T-helper 2 cell treated with Interferon-gamma antibody and Interleukin-4, amounts not matched to agents 100 ng/mL and 5 ng/mL, for 36 hours (primary cell): ENCODE measurements at regions not wholly inside any gene's neighbourhood (a gene's known extent, or its start where the extent isn't known, plus 50 kb on each side); places are given as distances from the start of the nearest gene placed in this dataset.

Experiments used
- intact Hi-C: fragments of 100-400 bp; cut with micrococcal nuclease; formaldehyde crosslinking; loops from one replicate; pipeline ENCODE4 v1.15.1; 2023

DNA sequence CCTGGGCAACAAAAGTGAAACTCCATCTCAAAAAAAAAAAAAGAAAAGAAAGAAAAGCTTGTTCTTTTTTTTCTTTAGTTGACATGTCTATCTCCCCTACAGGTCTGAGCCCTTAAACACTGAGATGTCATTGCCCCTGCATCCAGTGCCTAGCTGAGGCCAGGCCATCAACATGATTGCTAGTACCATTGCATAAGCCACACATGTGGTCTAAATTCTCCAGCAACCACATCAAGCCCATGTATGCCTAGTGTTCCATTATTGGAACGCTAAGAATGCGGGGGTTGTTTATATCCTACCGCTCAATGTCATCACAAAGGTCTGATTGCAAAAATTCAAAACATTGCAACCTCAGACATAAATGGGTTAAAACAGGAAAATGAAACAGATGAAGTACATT, 62.7 kb downstream of the NPTX2 start:
- intact Hi-C loops, result no loop called here

DNA sequence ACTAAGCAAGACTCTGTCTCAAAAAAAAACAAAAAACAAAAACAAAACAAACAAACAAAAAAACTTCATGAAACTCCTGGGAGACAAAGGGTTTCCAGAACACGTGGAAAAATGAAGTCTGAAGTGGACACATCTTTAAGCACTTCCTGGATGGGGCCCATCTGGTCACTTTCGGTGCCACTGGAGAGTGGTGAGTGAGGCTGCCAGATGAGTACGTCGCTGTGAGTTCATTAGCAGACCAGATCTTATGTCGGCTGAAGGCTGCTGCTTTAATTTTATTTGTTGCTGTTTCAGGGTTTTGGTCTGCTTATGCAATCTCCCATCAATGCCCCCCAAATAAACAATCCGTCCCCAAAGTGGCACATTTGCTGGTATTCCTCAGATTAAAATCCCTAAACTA, 64.4 kb downstream of the NPTX2 start:
- intact Hi-C loops, result no loop called here

DNA sequence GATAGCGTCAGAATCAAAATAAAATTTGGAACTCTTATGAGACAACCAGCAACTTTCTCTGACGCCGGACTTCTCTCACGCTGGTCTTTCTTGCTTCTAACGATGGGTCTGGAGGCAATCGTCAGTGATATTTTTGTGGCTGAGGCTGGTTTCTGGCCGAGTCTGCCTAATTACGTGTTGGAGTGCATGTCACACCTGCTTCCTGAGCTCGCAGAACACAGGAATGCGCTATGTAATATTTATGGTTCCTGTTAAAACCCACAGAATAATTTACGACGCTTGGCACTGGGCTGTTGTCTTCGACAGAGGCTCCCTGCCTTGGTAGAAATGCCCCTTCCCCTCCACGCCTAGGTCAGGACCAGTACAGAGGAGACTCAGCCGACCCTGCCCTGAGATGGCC, 64.9 kb downstream of the NPTX2 start:
- intact Hi-C loops, result no loop called here

DNA sequence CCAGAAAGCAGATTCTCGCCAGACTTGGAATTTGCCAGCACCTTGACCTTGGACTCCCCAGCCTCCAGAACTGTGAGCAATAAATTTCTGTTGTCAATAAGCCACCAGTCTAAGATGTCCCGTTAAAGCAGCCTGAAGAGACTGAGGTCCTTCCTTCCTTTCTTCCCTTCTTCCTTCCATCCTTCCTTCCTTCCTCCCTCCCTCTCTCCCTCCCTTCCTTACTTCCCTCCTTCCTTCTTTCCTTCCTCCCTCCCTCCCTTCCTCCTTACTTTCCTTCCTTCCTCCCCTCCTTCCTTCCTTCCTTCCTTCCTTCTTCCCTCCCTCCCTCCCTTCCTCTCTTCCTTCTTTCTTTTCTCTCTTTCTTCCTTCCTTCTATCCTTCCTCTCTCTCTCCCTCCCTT, 66.4 kb downstream of the NPTX2 start:
- intact Hi-C loops, result no loop called here

DNA sequence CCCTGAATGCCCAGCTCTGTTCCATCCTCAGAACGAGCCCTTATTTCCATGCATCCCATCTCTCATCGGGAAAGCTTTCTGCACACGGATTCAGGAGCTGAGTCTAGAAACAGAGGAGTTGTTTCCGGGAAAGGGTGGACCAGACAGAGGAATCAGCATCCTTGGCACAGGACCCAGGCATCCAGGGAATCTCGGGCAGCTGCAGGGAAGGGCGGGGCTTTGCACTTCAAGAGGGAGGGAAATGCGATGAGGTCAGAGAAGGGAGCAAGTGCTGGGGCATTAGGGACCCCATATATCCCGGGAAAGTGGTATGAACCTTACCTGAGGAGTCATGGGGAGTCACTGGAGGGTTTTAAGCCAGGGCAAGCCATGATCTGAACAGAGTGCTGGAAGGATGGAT, 68.5 kb downstream of the NPTX2 start:
- intact Hi-C loops, result no loop called here

DNA sequence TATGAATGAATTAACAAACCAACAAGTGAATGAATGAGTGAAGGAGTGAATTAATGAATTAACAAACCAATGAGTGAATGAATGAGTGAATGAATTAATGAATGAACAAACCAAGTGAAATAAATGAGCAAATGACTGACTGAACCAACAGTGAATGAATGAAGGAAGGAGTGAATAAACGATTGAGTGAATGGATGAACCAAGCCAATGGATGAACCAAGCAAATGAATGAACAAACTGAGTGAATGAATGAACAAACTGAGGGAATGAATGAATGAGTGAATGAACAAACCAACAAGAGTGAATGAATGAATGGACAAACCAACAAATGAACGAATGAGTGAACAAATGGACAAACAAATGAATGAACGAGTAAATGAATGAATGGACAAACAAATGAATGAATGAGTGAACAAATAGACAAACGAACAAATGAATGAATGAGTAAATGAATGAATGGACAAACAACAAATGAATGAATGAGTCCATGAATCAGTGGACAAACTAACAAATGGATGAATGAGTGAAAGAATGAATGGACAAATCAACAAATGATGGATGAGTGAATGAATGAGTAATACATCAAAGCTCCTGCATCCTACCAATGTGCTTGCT, 69.5 kb downstream of the NPTX2 start:
- intact Hi-C loops, result no loop called here

DNA sequence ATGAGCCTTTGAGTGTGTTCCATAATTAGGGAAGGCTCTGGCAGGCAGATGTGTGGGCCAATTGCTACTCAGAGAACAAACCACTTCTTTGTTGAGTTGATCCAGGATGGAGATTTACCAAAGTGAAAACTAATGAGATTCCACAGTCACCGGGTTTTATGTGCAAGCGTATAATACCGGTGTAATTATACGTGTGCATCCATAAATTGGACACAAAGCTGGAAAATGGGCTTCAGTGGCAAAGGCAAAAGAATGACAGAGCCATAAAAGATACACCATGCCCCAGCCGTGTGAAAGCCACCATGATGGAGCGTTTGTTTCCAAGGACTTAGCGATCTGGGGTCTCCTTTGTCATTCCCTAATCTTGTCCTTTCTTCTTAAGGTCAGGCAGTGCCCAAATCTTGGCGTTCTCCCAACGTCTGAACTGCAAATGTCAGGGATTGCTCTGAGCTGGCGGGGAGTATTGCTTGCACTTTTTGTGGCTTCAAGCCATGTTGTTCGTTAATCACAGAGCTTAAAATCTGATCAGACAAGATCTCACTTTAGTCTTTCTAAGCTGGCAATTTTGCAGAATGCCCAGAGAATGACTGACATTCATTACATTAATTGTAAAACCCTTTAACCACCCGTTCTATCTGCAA, 70.1 kb downstream of the NPTX2 start:
- intact Hi-C loops, result no loop called here

DNA sequence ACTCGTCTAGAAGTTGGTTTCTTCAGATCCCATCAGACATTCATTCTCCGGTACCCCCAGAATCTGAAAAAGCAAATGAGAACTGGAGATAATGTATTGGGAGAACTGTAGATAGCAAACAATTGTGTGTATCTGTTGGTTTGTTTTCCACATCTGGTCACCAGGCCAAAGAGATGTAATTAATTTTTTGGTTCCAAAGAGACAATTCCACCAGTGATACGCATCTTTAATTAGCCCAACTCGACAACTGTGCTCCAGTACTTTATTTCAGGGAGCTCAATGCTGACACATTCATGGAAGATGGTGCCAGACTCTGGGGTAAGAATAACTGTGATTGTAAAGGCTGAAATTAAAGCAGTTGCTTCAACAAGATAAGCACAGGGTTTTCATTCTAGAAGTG, 74.5 kb downstream of the NPTX2 start:
- intact Hi-C loops, result no loop called here

DNA sequence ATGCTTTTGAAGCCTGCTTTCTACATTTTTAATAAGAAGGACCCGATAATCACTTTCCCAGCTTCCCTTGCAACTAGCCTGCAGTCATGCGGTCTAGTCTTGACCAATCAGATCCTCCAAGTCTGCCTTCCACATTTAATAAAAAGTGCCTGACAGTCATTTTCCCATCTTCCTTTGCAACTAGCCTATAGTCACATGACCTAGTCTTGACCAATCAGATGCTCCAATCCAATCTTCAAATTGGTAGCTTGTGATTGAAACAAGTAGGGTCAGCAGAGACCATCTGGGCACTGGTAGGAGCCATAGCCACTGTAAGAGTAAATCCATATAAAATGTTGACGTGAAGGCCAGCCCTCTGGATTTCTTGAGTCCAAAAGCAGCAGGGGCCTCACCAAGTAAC, 80.0 kb downstream of the NPTX2 start:
- intact Hi-C loops, result no loop called here

DNA sequence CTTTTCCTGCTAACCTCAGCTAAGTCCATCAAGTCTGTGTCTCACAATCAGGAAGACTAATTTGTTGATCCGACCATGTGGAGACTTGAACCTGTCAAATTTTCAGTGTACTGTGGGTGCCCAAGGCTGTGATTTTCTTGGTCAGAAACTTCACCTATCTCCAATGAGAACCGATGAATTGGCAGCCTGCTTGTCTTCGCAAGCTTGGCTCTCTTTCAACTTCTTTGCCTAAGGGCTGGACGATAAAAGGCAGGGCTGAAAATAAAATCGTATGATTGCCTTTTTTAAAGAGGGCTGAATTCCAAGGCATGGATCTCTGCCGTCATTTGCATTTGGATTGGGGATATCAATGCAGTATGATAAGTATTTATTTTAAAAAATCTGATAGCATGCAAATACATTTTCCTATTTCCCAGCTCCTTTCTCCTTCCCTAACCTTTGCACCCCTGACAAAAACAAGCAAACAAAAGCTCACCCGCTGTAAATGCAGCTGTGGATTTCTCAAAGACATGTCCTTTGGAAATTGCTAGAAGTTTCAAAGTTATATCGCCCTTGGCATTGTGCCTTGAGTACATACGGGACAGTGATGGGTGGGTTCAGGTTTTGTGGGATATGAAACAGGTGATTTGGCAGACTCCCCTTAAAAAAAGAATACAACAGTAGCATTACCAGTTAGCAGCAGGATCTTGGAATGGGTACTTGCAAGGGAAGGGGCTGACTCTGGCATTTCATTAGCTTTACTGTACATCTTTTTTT, 80.6 kb downstream of the NPTX2 start:
- intact Hi-C loops, result no loop called here

DNA sequence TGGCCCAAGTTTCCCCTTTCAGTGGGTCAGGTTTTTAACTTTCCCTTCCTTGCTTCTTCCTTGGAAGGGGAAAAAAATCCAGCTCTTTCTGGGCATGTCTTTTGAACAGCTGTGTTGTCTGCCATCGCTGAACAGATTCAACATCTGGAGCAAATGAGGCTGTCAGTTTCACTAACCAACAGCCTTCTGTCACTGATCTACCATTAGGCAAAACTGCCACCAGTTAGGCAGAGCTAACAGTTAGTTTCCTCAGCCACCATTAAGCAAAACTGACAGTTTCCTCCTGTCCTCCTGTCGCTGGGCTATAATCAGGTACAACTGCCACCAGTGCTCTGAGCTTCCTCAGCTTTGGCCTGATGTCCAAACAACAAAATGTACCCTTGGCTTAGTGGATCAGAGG, 81.9 kb downstream of the NPTX2 start:
- intact Hi-C loops, result no loop called here

DNA sequence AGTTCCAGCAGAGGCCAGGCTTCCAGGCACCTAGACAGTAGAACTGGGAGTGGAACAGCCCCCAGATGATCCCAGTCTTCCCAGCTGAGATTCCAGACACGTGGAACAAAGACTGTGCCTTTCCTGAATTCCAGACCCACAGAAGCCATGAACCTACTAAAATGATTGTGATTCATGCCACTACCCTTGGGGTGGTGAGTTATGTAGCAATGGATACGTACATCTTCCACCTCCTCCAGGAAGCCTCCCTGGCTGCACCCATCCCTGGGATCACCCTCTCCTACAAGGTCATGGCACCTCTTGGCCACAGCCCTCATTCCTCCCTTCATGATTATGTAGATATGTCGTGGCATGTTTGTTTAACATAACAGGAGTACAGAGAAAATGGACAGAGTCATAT, 83.4 kb downstream of the NPTX2 start:
- intact Hi-C loops, result no loop called here

DNA sequence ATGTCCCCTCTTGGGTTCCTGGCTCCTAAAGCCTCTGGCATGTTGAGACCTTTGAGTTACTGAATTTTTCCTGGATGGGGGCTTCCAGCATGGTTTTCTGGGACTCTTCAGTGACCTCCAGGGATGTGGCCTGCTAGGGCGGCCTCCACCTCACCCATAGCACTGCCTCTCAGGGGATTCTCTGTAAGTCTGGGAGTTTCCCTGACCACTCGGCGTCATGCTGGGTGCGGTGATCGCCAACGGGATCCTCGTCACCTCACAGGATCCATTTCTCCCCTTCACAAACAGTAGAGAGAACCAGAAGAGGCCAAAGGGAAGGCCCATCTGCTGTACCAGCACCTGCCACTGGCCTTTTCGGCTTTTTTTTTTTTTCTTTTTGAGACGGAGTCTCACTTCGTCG, 84.3 kb downstream of the NPTX2 start:
- intact Hi-C loops, result no loop called here

DNA sequence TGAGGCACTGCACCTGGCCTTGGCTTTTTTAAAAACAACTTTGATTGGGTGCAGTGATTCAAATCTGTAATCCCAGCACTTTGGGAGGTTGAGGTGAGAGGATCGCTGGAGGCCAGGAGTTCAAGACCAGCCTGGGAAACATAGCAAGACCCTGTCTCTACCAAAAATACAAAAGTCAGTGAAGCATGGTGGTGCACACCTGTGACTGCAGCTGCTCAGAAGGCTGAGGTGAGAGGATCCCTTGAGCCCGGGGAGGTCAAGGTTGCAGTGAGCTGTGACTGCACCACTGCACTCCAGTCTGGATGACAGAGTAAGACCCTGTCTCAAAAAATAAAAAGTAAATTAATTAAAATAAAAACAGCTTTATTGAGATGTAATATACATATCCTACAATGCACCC, 84.9 kb downstream of the NPTX2 start:
- intact Hi-C loops, result no loop called here

DNA sequence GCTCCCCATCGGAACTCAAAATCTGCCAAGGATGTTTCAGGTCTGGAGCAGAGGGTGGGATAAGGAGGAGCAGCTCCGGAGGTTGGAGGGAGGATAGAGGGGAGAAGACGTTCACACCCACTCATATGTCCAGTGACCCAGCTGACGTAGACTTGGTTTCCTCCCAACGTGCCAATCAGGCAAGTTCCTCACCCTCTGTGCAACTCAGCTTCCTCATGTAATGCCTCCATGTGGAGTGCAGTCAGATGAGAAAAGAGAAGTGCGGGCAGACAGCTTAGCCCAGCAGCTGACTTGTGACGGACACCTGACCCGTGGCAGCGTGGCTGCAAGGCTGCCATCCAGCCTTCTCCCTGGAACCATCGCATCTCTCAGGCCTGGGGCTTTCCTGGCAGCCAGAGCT, 86.8 kb downstream of the NPTX2 start:
- intact Hi-C loops, result no loop called here

DNA sequence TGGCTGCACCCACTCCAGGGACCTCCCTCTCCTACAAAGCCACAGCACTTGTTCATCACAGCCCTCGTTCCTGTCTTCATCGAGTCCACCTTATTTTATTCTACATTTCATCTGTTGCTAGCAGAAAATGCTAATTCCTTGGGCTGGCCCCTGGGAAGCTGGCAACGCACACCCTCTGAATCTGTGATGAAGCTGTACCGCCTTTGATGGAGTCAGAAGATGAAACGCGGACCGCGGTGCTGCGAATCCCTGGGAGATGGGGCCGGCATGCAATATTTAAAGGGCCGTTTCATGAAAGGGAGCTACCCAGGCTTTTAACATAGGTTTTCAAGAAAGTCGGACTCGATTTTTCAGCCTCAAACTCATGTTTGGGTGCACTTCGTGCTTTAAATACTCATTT, 88.5 kb downstream of the NPTX2 start:
- intact Hi-C loops, result no loop called here

DNA sequence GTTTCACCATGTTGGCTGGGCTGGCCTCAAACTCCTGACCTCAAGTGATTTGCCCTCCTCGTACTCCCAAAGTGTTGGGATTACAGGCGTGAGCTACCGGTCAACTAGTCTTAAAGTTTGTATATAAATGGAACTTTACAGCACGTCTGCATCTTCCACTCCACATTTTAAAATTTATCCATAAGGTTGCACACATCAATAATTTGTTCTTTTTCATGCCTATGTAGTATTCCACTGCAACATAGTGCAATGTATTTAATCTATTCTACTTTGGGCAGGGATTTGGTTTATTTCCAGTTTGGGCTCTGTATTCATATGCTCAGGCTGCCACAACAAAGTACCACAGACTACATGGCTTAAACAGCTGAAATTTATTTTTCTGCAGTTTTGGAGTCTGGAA, 90.0 kb downstream of the NPTX2 start:
- intact Hi-C loops, result no loop called here

DNA sequence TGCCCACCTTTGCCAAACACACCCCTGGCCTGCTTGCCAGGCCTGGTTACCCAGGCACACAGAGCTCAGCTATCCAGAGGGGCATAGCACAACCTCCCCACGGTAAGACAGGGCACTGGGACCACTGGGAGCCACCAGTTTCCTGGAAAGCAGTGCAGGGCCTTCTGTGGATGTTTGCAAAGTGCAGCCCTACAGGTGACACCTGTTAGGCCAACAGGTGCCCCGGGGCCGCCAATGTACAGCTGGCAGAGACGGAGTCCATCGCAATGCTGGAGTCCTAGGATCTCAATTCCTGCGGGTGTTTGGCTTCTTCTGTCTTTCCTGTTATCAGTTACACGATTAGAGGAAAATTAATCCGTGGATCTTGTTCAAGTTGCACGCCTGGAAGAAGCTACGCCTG, 94.9 kb downstream of the NPTX2 start:
- intact Hi-C loops, result no loop called here

DNA sequence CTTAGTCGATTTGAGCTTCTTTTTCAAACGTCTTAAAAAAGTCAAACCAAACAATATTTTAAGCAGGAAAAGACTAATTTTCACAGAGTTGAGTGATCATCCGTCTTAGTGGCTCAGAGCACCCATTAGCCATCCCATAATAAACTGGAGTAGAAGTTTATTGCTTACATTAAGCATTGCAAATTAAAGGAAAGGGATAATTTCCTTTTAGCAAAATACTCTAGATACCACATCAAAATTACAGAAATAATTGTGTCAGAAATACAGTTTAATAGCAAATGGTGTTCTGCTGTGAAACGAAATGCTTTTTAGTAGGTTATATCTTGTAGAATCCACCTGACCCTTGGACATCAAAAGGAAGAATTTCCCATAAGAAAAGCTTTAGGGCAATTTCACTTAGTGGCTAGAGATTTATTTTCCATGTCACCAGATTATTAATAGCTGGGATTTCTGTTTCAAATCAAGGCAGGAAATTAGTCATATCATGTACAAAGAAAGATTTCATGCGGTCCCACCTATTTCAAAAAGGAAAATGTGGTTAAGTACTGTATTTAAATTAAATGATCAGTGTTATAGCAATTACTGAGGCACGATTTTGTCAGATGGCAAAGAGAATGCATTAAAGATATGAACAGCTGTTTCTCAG, 96.2 kb downstream of the NPTX2 start:
- intact Hi-C loops, result no loop called here

DNA sequence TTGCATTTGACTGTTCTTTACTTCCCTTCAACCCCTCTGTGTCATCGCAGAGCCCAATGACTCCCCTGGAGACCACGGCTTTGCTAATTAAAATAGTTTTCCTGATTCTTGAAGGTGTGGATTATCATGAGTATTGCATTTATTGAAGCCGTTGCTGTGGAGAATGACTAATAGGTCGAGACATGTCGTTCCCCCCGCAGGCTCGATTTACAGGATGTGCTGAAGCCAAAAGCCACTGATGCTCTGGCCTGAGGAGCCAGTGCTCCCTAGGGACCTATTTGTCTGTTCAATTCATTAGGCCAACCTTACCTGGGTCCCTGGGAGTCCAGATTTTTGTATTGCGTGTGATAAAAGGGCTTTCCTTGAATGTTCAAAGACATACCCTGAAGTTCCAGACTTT, 102.3 kb downstream of the NPTX2 start:
- intact Hi-C loops, result no loop called here

DNA sequence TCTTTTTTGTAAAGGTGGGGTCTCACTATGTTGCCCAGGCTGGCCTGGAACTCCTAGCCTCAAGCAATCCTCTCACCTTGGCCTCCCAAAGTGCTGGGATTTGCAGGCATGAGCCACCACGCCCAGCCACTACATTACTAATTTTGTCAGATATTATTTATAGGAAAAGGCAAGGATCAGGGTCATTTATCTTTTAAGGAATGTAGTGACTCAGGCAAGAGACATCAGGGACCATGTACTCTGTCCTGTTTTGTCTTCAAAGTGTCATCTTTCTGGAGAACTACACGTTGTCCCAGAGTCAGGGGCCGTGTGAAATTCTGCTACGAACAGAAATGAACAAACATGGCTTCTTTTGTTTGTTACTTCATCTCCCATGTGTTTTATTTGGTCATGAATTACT, 105.3 kb downstream of the NPTX2 start:
- intact Hi-C loops, result no loop called here

DNA sequence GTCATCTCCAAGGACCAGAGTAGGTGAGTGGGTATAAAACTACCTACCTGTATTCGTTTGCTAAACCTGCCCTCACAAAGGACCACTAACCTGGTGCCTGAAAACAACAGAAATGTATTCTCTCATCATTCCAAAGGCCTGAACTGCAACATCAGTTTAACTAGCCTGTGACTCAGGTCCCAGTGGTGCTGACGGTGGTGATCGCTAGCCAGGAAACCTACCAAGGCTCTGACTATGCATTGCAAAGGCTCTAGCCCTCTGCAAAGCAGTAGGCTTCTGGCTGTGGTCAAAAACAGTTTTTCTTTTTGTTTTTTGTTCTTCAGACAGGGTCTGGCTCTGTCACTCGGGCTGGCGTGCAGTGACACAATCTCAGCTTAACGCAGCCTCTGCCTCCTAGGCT, 107.5 kb downstream of the NPTX2 start:
- intact Hi-C loops, result no loop called here
